ENCODE measurements at regions not wholly inside any gene's neighbourhood (a gene's known extent, or its start where the extent isn't known, plus 50 kb on each side); places are given as distances from the start of the nearest gene placed in this dataset.
"Not testable (repeated sequence)": the region's sequence is repeated elsewhere in the genome, so short reads cannot be mapped to it uniquely, and the experiment has no call there.

GRCh38 chr15:35958021-35958420 is 412.1 kb upstream of the DPH6 start:
- ChIA-PET POLR2A (no interaction called here), CTCF (no interaction called here)
- peaks cover 2% of the 10 kb centered on the region for H3K27me3 Mint-ChIP-seq

GRCh38 chr15:35958975-35959374 is 413.0 kb upstream of the DPH6 start:
- no peaks in the 10 kb centered on the region for H3K36me3 Mint-ChIP-seq (ENCODE audit: low read depth)
- H3K4me1 Mint-ChIP-seq: no peaks in the 10 kb centered on the region
- CTCF ChIA-PET: interaction anchor here (1.1 kb wide), 1 partner anchor 18 kb away, joined by 3 read pairs; no protein-coding TSS in a partner anchor
- no peak overlapping the region for H3K4me3 Mint-ChIP-seq
- POLR2A ChIA-PET: no interaction called here
- H3K9me3 Mint-ChIP-seq (ENCODE audit: low read depth): no peaks in the 10 kb centered on the region
- H3K27ac Mint-ChIP-seq: no peak overlapping the region
- intact Hi-C loops (cut with DNase I, micrococcal nuclease): no loop called here
- DNase-seq: no peak
- ATAC-seq: no peak
- H3K27me3 Mint-ChIP-seq: peaks cover 2% of the 10 kb centered on the region

More at GRCh38 chr15:35958021-35958420, 412.1 kb upstream of the DPH6 start:
- ATAC-seq (no peak), DNase-seq (no peak)
- H3K9me3 Mint-ChIP-seq (ENCODE audit: low read depth): no peaks in the 10 kb centered on the region
- no peaks in the 10 kb centered on the region for H3K4me1 Mint-ChIP-seq
- no peaks in the 10 kb centered on the region for H3K36me3 Mint-ChIP-seq (ENCODE audit: low read depth)
- no peak overlapping the region for H3K27ac Mint-ChIP-seq
- intact Hi-C loops (cut with DNase I, micrococcal nuclease): no loop called here
- H3K4me3 Mint-ChIP-seq: no peak overlapping the region

GRCh38 chr15:35963326-35963725 is 417.4 kb upstream of the DPH6 start:
- ChIA-PET CTCF (no interaction called here), POLR2A (no interaction called here)
- Mint-ChIP-seq H3K36me3 (ENCODE audit: low read depth) (no peaks in the 10 kb centered on the region), H3K9me3 (ENCODE audit: low read depth) (peaks cover 1% of the 10 kb centered on the region), H3K27ac (no peak overlapping the region), H3K27me3 (no peaks in the 10 kb centered on the region), H3K4me1 (no peaks in the 10 kb centered on the region), H3K4me3 (no peak overlapping the region)
- ATAC-seq: no peak
- intact Hi-C loops (cut with DNase I, micrococcal nuclease): no loop called here
- DNase-seq: no peak

- intact Hi-C loops (cut with DNase I, micrococcal nuclease): no loop called here
- H3K27me3 Mint-ChIP-seq: no peaks in the 10 kb centered on the region
- ChIA-PET POLR2A (no interaction called here), CTCF (no interaction called here)
- H3K9me3 Mint-ChIP-seq (ENCODE audit: low read depth): peaks cover 2% of the 10 kb centered on the region
- no peak for DNase-seq
- H3K27ac Mint-ChIP-seq: no peak overlapping the region
- H3K4me1 Mint-ChIP-seq: no peaks in the 10 kb centered on the region
- ATAC-seq: no peak
- no peak overlapping the region for H3K4me3 Mint-ChIP-seq
- H3K36me3 Mint-ChIP-seq (ENCODE audit: low read depth): no peaks in the 10 kb centered on the region
These were observed 420.8 kb upstream of the DPH6 start for GRCh38 chr15:35966781-35967180.

GRCh38 chr15:35967968-35968367 is 422.0 kb upstream of the DPH6 start:
- CTCF ChIA-PET: not testable (repeated sequence)

GRCh38 chr15:35973029-35973428 is 427.1 kb upstream of the DPH6 start:
- intact Hi-C loops (cut with DNase I, micrococcal nuclease): no loop called here

More at GRCh38 chr15:35967968-35968367, 422.0 kb upstream of the DPH6 start:
- H3K4me1 Mint-ChIP-seq; H3K9me3 Mint-ChIP-seq (ENCODE audit: low read depth); ATAC-seq; H3K36me3 Mint-ChIP-seq (ENCODE audit: low read depth); intact Hi-C loops (cut with DNase I, micrococcal nuclease); H3K4me3 Mint-ChIP-seq; H3K27ac Mint-ChIP-seq; POLR2A ChIA-PET; H3K27me3 Mint-ChIP-seq; DNase-seq: not testable (repeated sequence)

GRCh38 chr15:35974052-35974451 is 428.1 kb upstream of the DPH6 start:
- intact Hi-C loops (cut with DNase I, micrococcal nuclease): loop anchor here in 1 of 2 experiments (2.0 kb wide), 1 partner anchor 21 kb away; no protein-coding TSS in a partner anchor
- ChIA-PET POLR2A (no interaction called here), CTCF (interaction anchor here (1.2 kb wide), 1 partner anchor 685 kb away, joined by 3 read pairs; no protein-coding TSS in a partner anchor)
- Mint-ChIP-seq H3K4me1 (no peaks in the 10 kb centered on the region), H3K27ac (no peak overlapping the region), H3K36me3 (ENCODE audit: low read depth) (no peaks in the 10 kb centered on the region), H3K4me3 (no peak overlapping the region), H3K9me3 (ENCODE audit: low read depth) (no peaks in the 10 kb centered on the region), H3K27me3 (no peaks in the 10 kb centered on the region)
- no peak for ATAC-seq
- no peak for DNase-seq

More at GRCh38 chr15:35973029-35973428, 427.1 kb upstream of the DPH6 start:
- H3K27me3 Mint-ChIP-seq: no peaks in the 10 kb centered on the region
- H3K27ac Mint-ChIP-seq: no peak overlapping the region
- DNase-seq: no peak
- H3K36me3 Mint-ChIP-seq (ENCODE audit: low read depth): no peaks in the 10 kb centered on the region
- no peak for ATAC-seq
- H3K4me3 Mint-ChIP-seq: no peak overlapping the region
- POLR2A ChIA-PET: no interaction called here
- H3K4me1 Mint-ChIP-seq: no peaks in the 10 kb centered on the region
- H3K9me3 Mint-ChIP-seq (ENCODE audit: low read depth): peaks cover 2% of the 10 kb centered on the region
- CTCF ChIA-PET: no interaction called here

GRCh38 chr15:35975941-35976340 is 430.0 kb upstream of the DPH6 start:
- POLR2A ChIA-PET: no interaction called here
- H3K4me1 Mint-ChIP-seq: no peaks in the 10 kb centered on the region
- no peaks in the 10 kb centered on the region for H3K36me3 Mint-ChIP-seq (ENCODE audit: low read depth)
- no peak overlapping the region for H3K27ac Mint-ChIP-seq
- ATAC-seq: no peak
- no peak overlapping the region for H3K4me3 Mint-ChIP-seq
- no peak for DNase-seq
- H3K9me3 Mint-ChIP-seq (ENCODE audit: low read depth): no peaks in the 10 kb centered on the region
- intact Hi-C loops (cut with DNase I, micrococcal nuclease): loop anchor here in 1 of 2 experiments (2.0 kb wide), 1 partner anchor 23 kb away; no protein-coding TSS in a partner anchor
- no peaks in the 10 kb centered on the region for H3K27me3 Mint-ChIP-seq
- CTCF ChIA-PET: no interaction called here

- no peak for DNase-seq
- ATAC-seq: no peak
- Mint-ChIP-seq H3K9me3 (ENCODE audit: low read depth) (no peaks in the 10 kb centered on the region), H3K27ac (no peak overlapping the region), H3K36me3 (ENCODE audit: low read depth) (no peaks in the 10 kb centered on the region), H3K4me3 (no peak overlapping the region), H3K4me1 (no peaks in the 10 kb centered on the region), H3K27me3 (no peaks in the 10 kb centered on the region)
- ChIA-PET CTCF (interaction anchor here (0.7 to 1.1 kb wide), 2 partner anchors 22 to 228 kb away, joined by 3 read pairs; no protein-coding TSS in a partner anchor), POLR2A (no interaction called here)
- intact Hi-C loops (cut with DNase I, micrococcal nuclease): no loop called here
These were observed 433.6 kb upstream of the DPH6 start for GRCh38 chr15:35979608-35980007.

GRCh38 chr15:35980719-35981118 is 434.8 kb upstream of the DPH6 start:
- DNase-seq: no peak
- intact Hi-C loops (cut with DNase I, micrococcal nuclease): no loop called here
- no peak for ATAC-seq
- no peaks in the 10 kb centered on the region for H3K27me3 Mint-ChIP-seq
- POLR2A ChIA-PET: interaction anchor here (1.2 kb wide), 1 partner anchor 407 kb away, joined by 4 read pairs; no protein-coding TSS in a partner anchor
- H3K36me3 Mint-ChIP-seq (ENCODE audit: low read depth): no peaks in the 10 kb centered on the region
- H3K4me1 Mint-ChIP-seq: no peaks in the 10 kb centered on the region
- CTCF ChIA-PET: no interaction called here
- no peak overlapping the region for H3K4me3 Mint-ChIP-seq
- H3K9me3 Mint-ChIP-seq (ENCODE audit: low read depth): no peaks in the 10 kb centered on the region
- no peak overlapping the region for H3K27ac Mint-ChIP-seq

- no peak for ATAC-seq
- H3K9me3 Mint-ChIP-seq (ENCODE audit: low read depth): no peaks in the 10 kb centered on the region
- POLR2A ChIA-PET: no interaction called here
These were observed 440.3 kb upstream of the DPH6 start for GRCh38 chr15:35986191-35986721.

GRCh38 chr15:35987056-35987455 is 441.1 kb upstream of the DPH6 start:
- DNase-seq (no peak), ATAC-seq (no peak)
- ChIA-PET CTCF (no interaction called here), POLR2A (no interaction called here)
- Mint-ChIP-seq H3K27me3 (no peaks in the 10 kb centered on the region), H3K4me3 (no peak overlapping the region), H3K27ac (no peak overlapping the region), H3K4me1 (no peaks in the 10 kb centered on the region), H3K36me3 (ENCODE audit: low read depth) (no peaks in the 10 kb centered on the region), H3K9me3 (ENCODE audit: low read depth) (no peaks in the 10 kb centered on the region)
- intact Hi-C loops (cut with DNase I, micrococcal nuclease): no loop called here

More at GRCh38 chr15:35986191-35986721, 440.3 kb upstream of the DPH6 start:
- intact Hi-C loops (cut with DNase I, micrococcal nuclease): no loop called here
- CTCF ChIA-PET: no interaction called here
- Mint-ChIP-seq H3K4me3 (no peak overlapping the region), H3K4me1 (no peaks in the 10 kb centered on the region), H3K27me3 (no peaks in the 10 kb centered on the region), H3K27ac (no peak overlapping the region), H3K36me3 (ENCODE audit: low read depth) (no peaks in the 10 kb centered on the region)
- no peak for DNase-seq

Measured in activated CD4-positive, alpha-beta T cell treated with anti-CD3 and anti-CD28 coated beads for 36 hours (primary cell).